Thoracic aorta (tissue), 2 donors: ENCODE measurements at regions not wholly inside any gene's neighbourhood (a gene's known extent, or its start where the extent isn't known, plus 50 kb on each side); places are given as distances from the start of the nearest gene placed in this dataset.
A peak's percentile ranks its signal among the peaks of the same experiment; 100 is the strongest.

ENCODE experiments used
- ATAC-seq: fragments of 150-250 bp; one replicate; pipeline ENCODE4 v1.8.0; 2017; ENCODE audit warnings: low read depth; ENCODE audit not compliant: insufficient number of reproducible peaks, low FRiP score
- DNase-seq: peaks from one replicate; pipeline ENCODE4 v3.0.0-alpha.2; 2020; ENCODE audit warnings: low spot score
- H3K27ac ChIP-seq, 2 donors: fragments of 200-600 bp; sonication (generic); 1 replicate in 1 of 2; 2 replicates in 1 of 2; pipeline ENCODE4 v1.5.1; 2016; ENCODE audit warnings: mild to moderate bottlenecking in 2 of 2, moderate library complexity in 2 of 2
- H3K27me3 ChIP-seq: fragments of 200-600 bp; sonication (generic); replicated peaks from 2 replicates; pipeline ENCODE4 v1.6.0; 2016; ENCODE audit warnings: mild to moderate bottlenecking; ENCODE audit not compliant: insufficient read depth
- H3K36me3 ChIP-seq: fragments of 200-600 bp; sonication (generic); one replicate; pipeline ENCODE4 v1.5.1; 2016
- H3K4me1 ChIP-seq, 2 donors: fragments of 200-600 bp; sonication (generic); 1 replicate in 1 of 2; 2 replicates in 1 of 2; pipeline versions ENCODE4 v1.5.1 to v1.6.0; 2016; ENCODE audit warnings: low read depth in 2 of 2, mild to moderate bottlenecking in 1 of 2; ENCODE audit not compliant: control insufficient read depth in 1 of 2
- H3K4me3 ChIP-seq: fragments of 200-600 bp; sonication (generic); 2 replicates; pipeline ENCODE4 v1.5.1; 2016; ENCODE audit warnings: mild to moderate bottlenecking
- H3K9me3 ChIP-seq: fragments of 200-600 bp; sonication (generic); 2 replicates; pipeline ENCODE4 v1.5.1; 2016
- CTCF ChIP-seq: fragments of 200-600 bp; sonication (generic); IDR thresholded peaks from one replicate; pipeline ENCODE4 v1.5.1; 2019; ENCODE audit warnings: antibody characterized with exemption

DNA sequence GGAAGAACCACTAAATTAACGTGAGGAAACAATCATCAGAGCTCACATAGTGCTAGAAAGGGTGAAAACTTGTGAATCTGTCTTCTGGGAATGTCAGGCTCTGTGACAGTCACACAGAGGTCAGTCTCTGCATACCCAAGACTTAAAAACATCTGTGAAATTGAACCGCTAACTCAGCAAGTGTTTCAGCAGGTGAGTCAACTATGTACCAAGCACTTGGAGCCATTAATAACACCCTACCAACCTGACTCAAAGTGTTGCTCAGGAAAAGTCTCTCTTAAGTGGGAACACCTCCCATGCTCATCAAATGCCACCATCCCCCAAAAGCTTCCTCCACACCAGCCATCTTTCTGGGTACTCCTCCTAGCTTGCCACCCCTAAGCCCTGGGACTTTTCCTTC lies 92.3 kb upstream of the CARMIL1 start:
- H3K27ac ChIP-seq: no peak overlapping the region
- no peaks in the 10 kb centered on the region for H3K9me3 ChIP-seq
- ATAC-seq (no peak), DNase-seq (no peak)
- peaks cover 1 to 7% of the 10 kb centered on the region in 2 donors for H3K4me1 ChIP-seq
- H3K36me3 ChIP-seq: no peaks in the 10 kb centered on the region
- no peak for TF ChIP-seq CTCF
- H3K27me3 ChIP-seq: no peaks in the 10 kb centered on the region
- no peak overlapping the region for H3K4me3 ChIP-seq

GRCh38 chr6:25188232-25188631 lies 90.9 kb upstream of the CARMIL1 start:
- no peak overlapping the region for H3K27ac ChIP-seq
- H3K4me3 ChIP-seq: no peak overlapping the region
- no peak for DNase-seq

GRCh38 chr6:25192590-25193459 lies 86.3 kb upstream of the CARMIL1 start:
- H3K4me1 ChIP-seq: peaks cover 18 to 47% of the 10 kb centered on the region in 2 donors
- peak; percentile 80 for ATAC-seq
- H3K4me3 ChIP-seq: peak overlapping the region; percentile 18
- DNase-seq: no peak
- no peaks in the 10 kb centered on the region for H3K36me3 ChIP-seq
- TF ChIP-seq CTCF: no peak
- no peaks in the 10 kb centered on the region for H3K9me3 ChIP-seq
- H3K27ac ChIP-seq: peak overlapping the region; percentile 82 to 91
- no peaks in the 10 kb centered on the region for H3K27me3 ChIP-seq

More at GRCh38 chr6:25188232-25188631, 90.9 kb upstream of the CARMIL1 start:
- no peaks in the 10 kb centered on the region for H3K36me3 ChIP-seq
- H3K27me3 ChIP-seq: no peaks in the 10 kb centered on the region
- no peaks in the 10 kb centered on the region for H3K9me3 ChIP-seq
- no peak for TF ChIP-seq CTCF
- no peak for ATAC-seq
- H3K4me1 ChIP-seq: peaks cover 12 to 19% of the 10 kb centered on the region in 2 donors

DNA sequence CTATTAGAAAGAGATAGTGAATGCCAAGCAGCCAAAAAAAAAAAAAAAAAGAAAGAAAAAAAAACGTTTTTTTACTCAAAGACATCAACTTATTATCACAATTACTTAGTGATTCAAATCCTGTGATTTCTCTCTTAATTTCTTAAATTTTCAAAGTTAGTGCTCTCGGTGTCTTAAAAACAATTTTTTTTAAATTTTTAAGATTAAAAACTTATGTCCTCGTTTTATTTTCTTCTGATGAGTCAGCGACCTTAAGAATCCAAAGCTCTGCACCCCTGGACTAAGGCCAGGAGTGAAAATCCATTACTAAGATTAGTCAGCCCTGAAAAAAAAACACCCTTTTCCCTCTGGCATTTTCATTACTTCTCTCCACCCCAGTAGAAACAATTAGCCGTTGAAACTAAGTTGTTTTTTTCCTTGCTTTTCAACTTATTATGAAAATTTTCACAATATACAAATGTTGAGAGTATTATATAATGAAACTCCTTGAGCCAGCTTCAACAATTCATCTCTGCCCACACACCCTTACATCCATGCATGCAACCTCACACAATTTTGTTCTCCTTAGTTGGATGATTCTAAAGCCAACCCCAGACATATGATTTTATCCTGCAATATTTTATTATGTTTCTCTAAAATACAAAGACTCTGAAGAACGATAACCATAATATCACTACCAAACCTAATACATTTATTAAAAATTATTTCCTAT lies 85.6 kb upstream of the CARMIL1 start:
- Histone ChIP-seq H3K27ac (peak overlapping the region; percentile 82 to 91), H3K4me3 (peak overlapping the region; percentile 18), H3K27me3 (no peaks in the 10 kb centered on the region), H3K9me3 (no peaks in the 10 kb centered on the region), H3K36me3 (no peaks in the 10 kb centered on the region), H3K4me1 (peaks cover 18 to 47% of the 10 kb centered on the region in 2 donors)
- no peak for TF ChIP-seq CTCF
- no peak for DNase-seq
- peak; percentile 67 for ATAC-seq

- Histone ChIP-seq H3K36me3 (no peaks in the 10 kb centered on the region), H3K9me3 (no peaks in the 10 kb centered on the region), H3K4me1 (peaks cover 18 to 47% of the 10 kb centered on the region in 2 donors), H3K27ac (peak overlapping the region; percentile 82 to 91), H3K27me3 (no peaks in the 10 kb centered on the region), H3K4me3 (no peak overlapping the region)
- no peak for TF ChIP-seq CTCF
- DNase-seq (no peak), ATAC-seq (no peak)
Observed at GRCh38 chr6:25194172-25194678, 84.9 kb upstream of the CARMIL1 start.
